T-helper 1 cell treated with Interleukin-12 subunit alpha and Interleukin-12 subunit beta and Interleukin-4 antibody, amounts not matched to agents 30 μg/mL and 1 μg/mL, for 36 hours (primary cell): ENCODE measurements at regions not wholly inside any gene's neighbourhood (a gene's known extent, or its start where the extent isn't known, plus 50 kb on each side); places are given as distances from the start of the nearest gene placed in this dataset.

Source experiments
- H3K27ac Mint-ChIP-seq: one replicate; pipeline ENCODE4 v1.8.0; 2021; ENCODE audit warnings: mild to moderate bottlenecking, mixed read lengths
- H3K27me3 Mint-ChIP-seq: one replicate; pipeline ENCODE4 v1.8.0; 2021; ENCODE audit warnings: low read depth, mixed read lengths
- H3K36me3 Mint-ChIP-seq: one replicate; pipeline ENCODE4 v1.8.0; 2021; ENCODE audit warnings: low read depth, mixed read lengths
- H3K4me1 Mint-ChIP-seq: one replicate; pipeline ENCODE4 v1.8.0; 2021; ENCODE audit warnings: low read depth, mixed read lengths
- H3K4me3 Mint-ChIP-seq: one replicate; pipeline ENCODE4 v1.8.0; 2021; ENCODE audit warnings: mild to moderate bottlenecking, moderate library complexity, mixed read lengths
- H3K9me3 Mint-ChIP-seq: one replicate; pipeline ENCODE4 v1.8.0; 2021; ENCODE audit warnings: mixed read lengths

- no peaks in the 10 kb centered on the region for H3K4me1 Mint-ChIP-seq
- no peak overlapping the region for H3K27ac Mint-ChIP-seq
- H3K36me3 Mint-ChIP-seq = no peaks in the 10 kb centered on the region
- no peaks in the 10 kb centered on the region for H3K9me3 Mint-ChIP-seq
- H3K27me3 Mint-ChIP-seq = peaks cover 14% of the 10 kb centered on the region
- H3K4me3 Mint-ChIP-seq = no peak overlapping the region
Measured at GRCh38 chr1:29425631-29426030, 189.3 kb downstream of the PTPRU start.

- no peaks in the 10 kb centered on the region for H3K4me1 Mint-ChIP-seq
- no peaks in the 10 kb centered on the region for H3K9me3 Mint-ChIP-seq
- peaks cover 14% of the 10 kb centered on the region for H3K27me3 Mint-ChIP-seq
- H3K4me3 Mint-ChIP-seq = no peak overlapping the region
- no peak overlapping the region for H3K27ac Mint-ChIP-seq
- H3K36me3 Mint-ChIP-seq = no peaks in the 10 kb centered on the region
Measured at GRCh38 chr1:29424266-29424665, 187.9 kb downstream of the PTPRU start.

GRCh38 chr1:29420202-29420601, 183.9 kb downstream of the PTPRU start:
- Mint-ChIP-seq H3K4me3 (no peak overlapping the region), H3K4me1 (no peaks in the 10 kb centered on the region), H3K9me3 (no peaks in the 10 kb centered on the region), H3K27ac (no peak overlapping the region), H3K27me3 (peaks cover 17% of the 10 kb centered on the region), H3K36me3 (no peaks in the 10 kb centered on the region)

- Mint-ChIP-seq H3K27ac (no peak overlapping the region), H3K9me3 (no peaks in the 10 kb centered on the region), H3K36me3 (no peaks in the 10 kb centered on the region), H3K4me3 (no peak overlapping the region), H3K4me1 (no peaks in the 10 kb centered on the region), H3K27me3 (peaks cover 16% of the 10 kb centered on the region)
Measured at GRCh38 chr1:29417971-29418370, 181.6 kb downstream of the PTPRU start.

- Mint-ChIP-seq H3K27me3 (peaks cover 11% of the 10 kb centered on the region), H3K36me3 (no peaks in the 10 kb centered on the region), H3K27ac (no peak overlapping the region), H3K9me3 (no peaks in the 10 kb centered on the region), H3K4me1 (no peaks in the 10 kb centered on the region), H3K4me3 (no peak overlapping the region)
Measured at GRCh38 chr1:29417147-29417858, 181.0 kb downstream of the PTPRU start.

GRCh38 chr1:29416267-29417146, 180.2 kb downstream of the PTPRU start:
- no peak overlapping the region for H3K27ac Mint-ChIP-seq
- no peaks in the 10 kb centered on the region for H3K36me3 Mint-ChIP-seq
- peaks cover 5% of the 10 kb centered on the region for H3K27me3 Mint-ChIP-seq
- H3K4me1 Mint-ChIP-seq = no peaks in the 10 kb centered on the region
- no peak overlapping the region for H3K4me3 Mint-ChIP-seq
- no peaks in the 10 kb centered on the region for H3K9me3 Mint-ChIP-seq

- Mint-ChIP-seq H3K27me3 (peaks cover 3% of the 10 kb centered on the region), H3K9me3 (no peaks in the 10 kb centered on the region), H3K36me3 (no peaks in the 10 kb centered on the region), H3K4me1 (no peaks in the 10 kb centered on the region), H3K27ac (no peak overlapping the region), H3K4me3 (no peak overlapping the region)
Measured at GRCh38 chr1:29415861-29416260, 179.5 kb downstream of the PTPRU start.

- H3K36me3 Mint-ChIP-seq = no peaks in the 10 kb centered on the region
- H3K9me3 Mint-ChIP-seq = no peaks in the 10 kb centered on the region
- H3K4me3 Mint-ChIP-seq = no peak overlapping the region
- H3K27me3 Mint-ChIP-seq = peaks cover 3% of the 10 kb centered on the region
- no peak overlapping the region for H3K27ac Mint-ChIP-seq
- H3K4me1 Mint-ChIP-seq = no peaks in the 10 kb centered on the region
Measured at GRCh38 chr1:29415156-29415830, 179.0 kb downstream of the PTPRU start.

- Mint-ChIP-seq H3K27me3 (peaks cover under 1% of the 10 kb centered on the region), H3K4me1 (no peaks in the 10 kb centered on the region), H3K9me3 (no peaks in the 10 kb centered on the region), H3K27ac (no peak overlapping the region), H3K36me3 (no peaks in the 10 kb centered on the region), H3K4me3 (no peak overlapping the region)
Measured at GRCh38 chr1:29414086-29414485, 177.8 kb downstream of the PTPRU start.

- H3K4me1 Mint-ChIP-seq = no peaks in the 10 kb centered on the region
- H3K27me3 Mint-ChIP-seq = no peaks in the 10 kb centered on the region
- H3K9me3 Mint-ChIP-seq = no peaks in the 10 kb centered on the region
- H3K4me3 Mint-ChIP-seq = no peak overlapping the region
- no peak overlapping the region for H3K27ac Mint-ChIP-seq
- H3K36me3 Mint-ChIP-seq = no peaks in the 10 kb centered on the region
Measured at GRCh38 chr1:29413661-29414060, 177.3 kb downstream of the PTPRU start.

GRCh38 chr1:29412591-29412990, 176.3 kb downstream of the PTPRU start:
- H3K4me3 Mint-ChIP-seq = no peak overlapping the region
- no peaks in the 10 kb centered on the region for H3K4me1 Mint-ChIP-seq
- H3K9me3 Mint-ChIP-seq = no peaks in the 10 kb centered on the region
- H3K27me3 Mint-ChIP-seq = no peaks in the 10 kb centered on the region
- H3K36me3 Mint-ChIP-seq = no peaks in the 10 kb centered on the region
- no peak overlapping the region for H3K27ac Mint-ChIP-seq

GRCh38 chr1:29410476-29410875, 174.2 kb downstream of the PTPRU start:
- Mint-ChIP-seq H3K9me3 (no peaks in the 10 kb centered on the region), H3K27me3 (no peaks in the 10 kb centered on the region), H3K4me3 (no peak overlapping the region), H3K27ac (no peak overlapping the region), H3K4me1 (no peaks in the 10 kb centered on the region), H3K36me3 (no peaks in the 10 kb centered on the region)

GRCh38 chr1:29409616-29410015, 173.3 kb downstream of the PTPRU start:
- no peaks in the 10 kb centered on the region for H3K9me3 Mint-ChIP-seq
- H3K4me3 Mint-ChIP-seq = no peak overlapping the region
- no peaks in the 10 kb centered on the region for H3K27me3 Mint-ChIP-seq
- no peak overlapping the region for H3K27ac Mint-ChIP-seq
- no peaks in the 10 kb centered on the region for H3K36me3 Mint-ChIP-seq
- no peaks in the 10 kb centered on the region for H3K4me1 Mint-ChIP-seq

- Mint-ChIP-seq H3K9me3 (no peaks in the 10 kb centered on the region), H3K36me3 (no peaks in the 10 kb centered on the region), H3K27ac (no peak overlapping the region), H3K27me3 (no peaks in the 10 kb centered on the region), H3K4me1 (no peaks in the 10 kb centered on the region), H3K4me3 (no peak overlapping the region)
Measured at GRCh38 chr1:29408831-29409605, 172.7 kb downstream of the PTPRU start.
